ENCODE measurements at regions not wholly inside any gene's neighbourhood (a gene's known extent, or its start where the extent isn't known, plus 50 kb on each side); places are given as distances from the start of the nearest gene placed in this dataset.

- Histone ChIP-seq H3K79me1 (replicated peaks; ENCODE audit: low read length, poor library complexity, severe bottlenecking) (no peaks in the 10 kb centered on the region), H3K4me1 (ENCODE audit: control insufficient read depth, insufficient read depth, low read depth, low read length) (no peaks in the 10 kb centered on the region), H3K27me3 (ENCODE audit: control insufficient read depth in 1 of 2, insufficient read depth in 1 of 2, low read length in 2 of 2) (peaks cover 13 to 19% of the 10 kb centered on the region in 2 experiments), H3K4me3 (ENCODE audit: insufficient read depth in 1 of 2, low read depth in 1 of 2, low read length in 2 of 2) (no peak overlapping the region), H3K9me3 (ENCODE audit: control insufficient read depth, low read length) (no peaks in the 10 kb centered on the region), H2AK5ac (ENCODE audit: low read length, severe bottlenecking) (no peak overlapping the region), H3K18ac (ENCODE audit: low read depth in 1 of 2, low read length in 2 of 2) (no peak overlapping the region), H2BK120ac (ENCODE audit: low read depth, low read length) (no peak overlapping the region), H2BK15ac (ENCODE audit: low read depth, poor library complexity, severe bottlenecking) (no peak overlapping the region), H4K91ac (ENCODE audit: low read length) (no peak overlapping the region), H2BK12ac (ENCODE audit: low read length in 2 of 2) (no peak overlapping the region), H3K9ac (ENCODE audit: low read length) (no peak overlapping the region), H3K14ac (ENCODE audit: low read length in 2 of 2) (no peak overlapping the region), H3K36me3 (ENCODE audit: control insufficient read depth in 1 of 2, insufficient read depth in 2 of 2, low read depth in 1 of 2, low read length in 2 of 2) (no peaks in the 10 kb centered on the region), H2AFZ (ENCODE audit: low read depth, low read length) (no peak overlapping the region), H3K4ac (ENCODE audit: low read depth in 1 of 2, low read length in 2 of 2) (no peak overlapping the region), H3K27ac (ENCODE audit: low read length, poor library complexity, severe bottlenecking) (no peak overlapping the region), H4K8ac (ENCODE audit: low read length) (no peak overlapping the region), H2BK5ac (ENCODE audit: low read depth, low read length, poor library complexity, severe bottlenecking) (no peak overlapping the region), H3K4me2 (ENCODE audit: low read length, poor library complexity, severe bottlenecking) (no peak overlapping the region), H3K23ac (ENCODE audit: low read length in 2 of 2) (no peak overlapping the region)
- no peak for DNase-seq
- no CpG with 5 or more reads among the region's 3 CpGs for WGBS
These were observed 108.1 kb upstream of the MAGI3 start for GRCh38 chr1:113282008-113282892.

- Histone ChIP-seq H3K4me3 (ENCODE audit: insufficient read depth in 1 of 2, low read depth in 1 of 2, low read length in 2 of 2) (no peak overlapping the region), H2AK5ac (ENCODE audit: low read length, severe bottlenecking) (no peak overlapping the region), H3K18ac (ENCODE audit: low read depth in 1 of 2, low read length in 2 of 2) (no peak overlapping the region), H3K36me3 (ENCODE audit: control insufficient read depth in 1 of 2, insufficient read depth in 2 of 2, low read depth in 1 of 2, low read length in 2 of 2) (no peaks in the 10 kb centered on the region), H3K23ac (ENCODE audit: low read length in 2 of 2) (no peak overlapping the region), H4K8ac (ENCODE audit: low read length) (no peak overlapping the region), H2BK12ac (ENCODE audit: low read length in 2 of 2) (no peak overlapping the region), H3K4me2 (ENCODE audit: low read length, poor library complexity, severe bottlenecking) (no peak overlapping the region), H3K27me3 (ENCODE audit: control insufficient read depth in 1 of 2, insufficient read depth in 1 of 2, low read length in 2 of 2) (peaks cover 13 to 19% of the 10 kb centered on the region in 2 experiments), H3K4ac (ENCODE audit: low read depth in 1 of 2, low read length in 2 of 2) (no peak overlapping the region), H3K9ac (ENCODE audit: low read length) (no peak overlapping the region), H3K27ac (ENCODE audit: low read length, poor library complexity, severe bottlenecking) (no peak overlapping the region), H3K4me1 (ENCODE audit: control insufficient read depth, insufficient read depth, low read depth, low read length) (no peaks in the 10 kb centered on the region), H2BK5ac (ENCODE audit: low read depth, low read length, poor library complexity, severe bottlenecking) (no peak overlapping the region), H4K91ac (ENCODE audit: low read length) (no peak overlapping the region), H2BK120ac (ENCODE audit: low read depth, low read length) (no peak overlapping the region), H3K14ac (ENCODE audit: low read length in 2 of 2) (no peak overlapping the region), H3K79me1 (replicated peaks; ENCODE audit: low read length, poor library complexity, severe bottlenecking) (no peaks in the 10 kb centered on the region), H3K9me3 (ENCODE audit: control insufficient read depth, low read length) (no peaks in the 10 kb centered on the region), H2BK15ac (ENCODE audit: low read depth, poor library complexity, severe bottlenecking) (no peak overlapping the region), H2AFZ (ENCODE audit: low read depth, low read length) (no peak overlapping the region)
- no peak for DNase-seq
- 87% methylated on average over 11 of the region's 11 CpGs for WGBS
These were observed 107.4 kb upstream of the MAGI3 start for GRCh38 chr1:113282893-113283285.

GRCh38 chr1:113283914-113284313 is 106.4 kb upstream of the MAGI3 start:
- no peak overlapping the region for H3K18ac ChIP-seq (ENCODE audit: low read depth in 1 of 2, low read length in 2 of 2)
- no peak overlapping the region for H3K23ac ChIP-seq (ENCODE audit: low read length in 2 of 2)
- no peak overlapping the region for H2AK5ac ChIP-seq (ENCODE audit: low read length, severe bottlenecking)
- H4K8ac ChIP-seq (ENCODE audit: low read length), result no peak overlapping the region
- H3K79me1 ChIP-seq (replicated peaks; ENCODE audit: low read length, poor library complexity, severe bottlenecking), result no peaks in the 10 kb centered on the region
- H3K27me3 ChIP-seq (ENCODE audit: control insufficient read depth in 1 of 2, insufficient read depth in 1 of 2, low read length in 2 of 2), result peaks cover 6 to 19% of the 10 kb centered on the region in 2 experiments
- no peak overlapping the region for H3K14ac ChIP-seq (ENCODE audit: low read length in 2 of 2)
- no peaks in the 10 kb centered on the region for H3K4me1 ChIP-seq (ENCODE audit: control insufficient read depth, insufficient read depth, low read depth, low read length)
- no peak for DNase-seq
- H3K4me2 ChIP-seq (ENCODE audit: low read length, poor library complexity, severe bottlenecking), result no peak overlapping the region
- no peaks in the 10 kb centered on the region for H3K36me3 ChIP-seq (ENCODE audit: control insufficient read depth in 1 of 2, insufficient read depth in 2 of 2, low read depth in 1 of 2, low read length in 2 of 2)
- H2BK5ac ChIP-seq (ENCODE audit: low read depth, low read length, poor library complexity, severe bottlenecking), result no peak overlapping the region
- H3K4ac ChIP-seq (ENCODE audit: low read depth in 1 of 2, low read length in 2 of 2), result no peak overlapping the region
- H2BK15ac ChIP-seq (ENCODE audit: low read depth, poor library complexity, severe bottlenecking), result no peak overlapping the region
- H3K4me3 ChIP-seq (ENCODE audit: insufficient read depth in 1 of 2, low read depth in 1 of 2, low read length in 2 of 2), result no peak overlapping the region
- H4K91ac ChIP-seq (ENCODE audit: low read length), result no peak overlapping the region
- no peak overlapping the region for H2AFZ ChIP-seq (ENCODE audit: low read depth, low read length)
- no peak overlapping the region for H3K27ac ChIP-seq (ENCODE audit: low read length, poor library complexity, severe bottlenecking)
- H3K9me3 ChIP-seq (ENCODE audit: control insufficient read depth, low read length), result no peaks in the 10 kb centered on the region
- no peak overlapping the region for H2BK120ac ChIP-seq (ENCODE audit: low read depth, low read length)
- no peak overlapping the region for H2BK12ac ChIP-seq (ENCODE audit: low read length in 2 of 2)
- no peak overlapping the region for H3K9ac ChIP-seq (ENCODE audit: low read length)

GRCh38 chr1:113286156-113286555 is 104.2 kb upstream of the MAGI3 start:
- H3K9me3 ChIP-seq (ENCODE audit: control insufficient read depth, low read length), result no peaks in the 10 kb centered on the region
- no peaks in the 10 kb centered on the region for H3K79me1 ChIP-seq (replicated peaks; ENCODE audit: low read length, poor library complexity, severe bottlenecking)
- 53% methylated on average over 1 of the region's 1 CpG for WGBS
- no peak overlapping the region for H2BK5ac ChIP-seq (ENCODE audit: low read depth, low read length, poor library complexity, severe bottlenecking)
- H4K91ac ChIP-seq (ENCODE audit: low read length), result no peak overlapping the region
- H3K36me3 ChIP-seq (ENCODE audit: control insufficient read depth in 1 of 2, insufficient read depth in 2 of 2, low read depth in 1 of 2, low read length in 2 of 2), result no peaks in the 10 kb centered on the region
- no peak for DNase-seq
- H3K4me2 ChIP-seq (ENCODE audit: low read length, poor library complexity, severe bottlenecking), result no peak overlapping the region
- no peak overlapping the region for H3K14ac ChIP-seq (ENCODE audit: low read length in 2 of 2)
- H4K8ac ChIP-seq (ENCODE audit: low read length), result no peak overlapping the region
- no peak overlapping the region for H2BK15ac ChIP-seq (ENCODE audit: low read depth, poor library complexity, severe bottlenecking)
- no peak overlapping the region for H3K4ac ChIP-seq (ENCODE audit: low read depth in 1 of 2, low read length in 2 of 2)
- no peaks in the 10 kb centered on the region for H3K4me1 ChIP-seq (ENCODE audit: control insufficient read depth, insufficient read depth, low read depth, low read length)
- H3K9ac ChIP-seq (ENCODE audit: low read length), result no peak overlapping the region
- peaks cover 6 to 7% of the 10 kb centered on the region in 2 experiments for H3K27me3 ChIP-seq (ENCODE audit: control insufficient read depth in 1 of 2, insufficient read depth in 1 of 2, low read length in 2 of 2)
- H2BK120ac ChIP-seq (ENCODE audit: low read depth, low read length), result no peak overlapping the region
- no peak overlapping the region for H2BK12ac ChIP-seq (ENCODE audit: low read length in 2 of 2)
- no peak overlapping the region for H3K27ac ChIP-seq (ENCODE audit: low read length, poor library complexity, severe bottlenecking)
- H2AK5ac ChIP-seq (ENCODE audit: low read length, severe bottlenecking), result no peak overlapping the region
- no peak overlapping the region for H3K18ac ChIP-seq (ENCODE audit: low read depth in 1 of 2, low read length in 2 of 2)
- no peak overlapping the region for H3K4me3 ChIP-seq (ENCODE audit: insufficient read depth in 1 of 2, low read depth in 1 of 2, low read length in 2 of 2)
- no peak overlapping the region for H2AFZ ChIP-seq (ENCODE audit: low read depth, low read length)
- H3K23ac ChIP-seq (ENCODE audit: low read length in 2 of 2), result no peak overlapping the region

All from mesenchymal stem cell (in vitro differentiated cells and primary cell).